ENCODE measurements at regions not wholly inside any gene's neighbourhood (a gene's known extent, or its start where the extent isn't known, plus 50 kb on each side); places are given as distances from the start of the nearest gene placed in this dataset.

GRCh38 chr10:124236816-124237215 lies 143.4 kb upstream of the CHST15 start:
- Histone ChIP-seq H3K79me2 (ENCODE audit: insufficient read depth, low read length) (no peaks in the 10 kb centered on the region), H2BK20ac (ENCODE audit: low read depth, low read length, poor library complexity, severe bottlenecking) (no peak overlapping the region), H3K4me1 (ENCODE audit: insufficient read depth, low read length) (no peaks in the 10 kb centered on the region), H2BK120ac (ENCODE audit: low read depth, low read length, poor library complexity, severe bottlenecking) (no peak overlapping the region), H3K4me2 (ENCODE audit: insufficient read depth, insufficient read length, low read length) (no peak overlapping the region), H2BK5ac (ENCODE audit: insufficient read length, low read length) (no peak overlapping the region), H3K56ac (ENCODE audit: insufficient read length, low read depth, low read length) (no peak overlapping the region), H4K91ac (ENCODE audit: insufficient read length, low read depth, low read length) (no peak overlapping the region), H3K27ac (ENCODE audit: insufficient read length, low read depth, low read length) (no peak overlapping the region), H3K14ac (ENCODE audit: insufficient read depth, low read length) (no peak overlapping the region), H3K9me3 (ENCODE audit: control insufficient read depth, low read depth, low read length) (no peaks in the 10 kb centered on the region), H3K27me3 (ENCODE audit: insufficient read depth, low read length) (no peaks in the 10 kb centered on the region), H3K23me2 (ENCODE audit: insufficient read length, low read depth, low read length, poor library complexity, severe bottlenecking) (peaks cover 3% of the 10 kb centered on the region), H2AK5ac (ENCODE audit: insufficient read length, low read length) (no peak overlapping the region), H4K20me1 (ENCODE audit: control insufficient read depth, insufficient read depth, insufficient read length) (no peaks in the 10 kb centered on the region), H3K23ac (ENCODE audit: insufficient read length, low read depth, low read length) (no peak overlapping the region), H3K4ac (ENCODE audit: low read depth, low read length) (no peak overlapping the region), H3T11ph (ENCODE audit: low read length) (no peak overlapping the region), H4K8ac (replicated peaks; ENCODE audit: insufficient read length, low read depth, low read length) (no peak overlapping the region), H3K18ac (ENCODE audit: insufficient read length, low read depth, low read length) (no peak overlapping the region), H4K5ac (ENCODE audit: insufficient read length, low read depth, low read length) (no peak overlapping the region), H3K79me1 (ENCODE audit: insufficient read depth, low read depth, low read length, poor library complexity, severe bottlenecking) (no peaks in the 10 kb centered on the region), H2AFZ (ENCODE audit: low read length) (no peak overlapping the region), H2BK12ac (ENCODE audit: insufficient read length, low read depth, low read length) (no peak overlapping the region), H2BK15ac (ENCODE audit: low read depth, low read length) (no peak overlapping the region), H3K9ac (ENCODE audit: extremely low read depth, insufficient read length, low read length) (no peak overlapping the region)
- Mint-ChIP-seq H3K4me3 (no peak overlapping the region), H3K4me1 (peaks cover 15 to 20% of the 10 kb centered on the region in 2 experiments), H3K9me3 (peaks cover 0 to 3% of the 10 kb centered on the region in 2 experiments; a peak in 2 of 5 replicates), H3K27me3 (ENCODE audit: low read depth) (peaks cover 20% of the 10 kb centered on the region), H3K36me3 (ENCODE audit: insufficient read depth in 1 of 3, low read depth in 3 of 3) (no peaks in the 10 kb centered on the region; a peak in 1 of 7 replicates), H3K27ac (no peak overlapping the region)
- WGBS (ENCODE audit: extremely low coverage, insufficient read length, low lambda C conversion rate), result no CpG with 5 or more reads among the region's 7 CpGs
- DNase-seq, result no peak
- TF ChIP-seq CTCF (conservative IDR thresholded peaks at IDR 0.05), result no peak
